Neural progenitor cell (in vitro differentiated cells): ENCODE measurements at regions not wholly inside any gene's neighbourhood (a gene's known extent, or its start where the extent isn't known, plus 50 kb on each side); places are given as distances from the start of the nearest gene placed in this dataset.

Experiments
- DNase-seq: peaks from one replicate; pipeline ENCODE4 v3.0.0-alpha.2; 2016; ENCODE audit warnings: low spot score
- H2AFZ ChIP-seq: fragments of 200-600 bp; sonication (generic); replicated peaks from 2 replicates; pipeline ENCODE4 v1.6.1; 2016; ENCODE audit warnings: antibody characterized with exemption
- H3F3A ChIP-seq: fragments of 200-600 bp; sonication (generic); 2 replicates; pipeline ENCODE4 v1.6.1; 2016; ENCODE audit warnings: antibody characterized with exemption, low read depth
- H3K27ac ChIP-seq: fragments of 200-600 bp; sonication (generic); 2 replicates; pipeline ENCODE4 v1.5.1; 2016; ENCODE audit warnings: mild to moderate bottlenecking
- H3K27me3 ChIP-seq: fragments of 200-600 bp; sonication (generic); 2 replicates; pipeline ENCODE4 v1.6.1; 2016; ENCODE audit warnings: mild to moderate bottlenecking, moderate library complexity
- H3K36me3 ChIP-seq: fragments of 200-600 bp; sonication (generic); 2 replicates; pipeline ENCODE4 v1.5.1; 2016
- H3K4me1 ChIP-seq: fragments of 200-600 bp; sonication (generic); 2 replicates; pipeline ENCODE4 v1.6.1; 2016; ENCODE audit warnings: mixed run types
- H3K4me2 ChIP-seq: fragments of 200-600 bp; sonication (generic); 2 replicates; pipeline ENCODE4 v1.6.1; 2016
- H3K4me3 ChIP-seq: fragments of 200-600 bp; sonication (generic); 2 replicates; pipeline ENCODE4 v1.5.1; 2016
- H3K79me2 ChIP-seq: fragments of 200-600 bp; sonication (generic); 2 replicates; pipeline ENCODE4 v1.6.1; 2016; ENCODE audit warnings: low read depth
- H3K9ac ChIP-seq: fragments of 200-600 bp; sonication (generic); 2 replicates; pipeline ENCODE4 v1.6.1; 2016
- H3K9me3 ChIP-seq: fragments of 200-600 bp; sonication (generic); 2 replicates; pipeline ENCODE4 v1.5.1; 2016; ENCODE audit warnings: low read depth
- H4K20me1 ChIP-seq: fragments of 200-600 bp; sonication (generic); 2 replicates; pipeline ENCODE4 v1.6.1; 2016; ENCODE audit warnings: low read depth
- H3K27ac Mint-ChIP-seq: 3 replicates; pipeline ENCODE4 v1.8.0; 2021; ENCODE audit warnings: mixed read lengths
- H3K27me3 Mint-ChIP-seq: 2 replicates; pipeline ENCODE4 v1.8.0; 2022; ENCODE audit warnings: low read depth, mild to moderate bottlenecking, inconsistent platforms, moderate library complexity, mixed read lengths; ENCODE audit not compliant: insufficient read depth
- H3K36me3 Mint-ChIP-seq: 3 replicates; pipeline ENCODE4 v1.8.0; 2021; ENCODE audit warnings: mixed read lengths
- H3K4me1 Mint-ChIP-seq: 3 replicates; pipeline ENCODE4 v1.8.0; 2021; ENCODE audit warnings: mixed read lengths
- H3K4me3 Mint-ChIP-seq: 3 replicates; pipeline ENCODE4 v1.8.0; 2021; ENCODE audit warnings: mild to moderate bottlenecking, moderate library complexity, mixed read lengths
- H3K9me3 Mint-ChIP-seq: 3 replicates; pipeline ENCODE4 v1.8.0; 2020; ENCODE audit warnings: mixed read lengths
- EZH2 ChIP-seq: fragments of 200-600 bp; sonication (generic); IDR thresholded peaks from 2 replicates; pipeline ENCODE4 v1.6.1; 2017; ENCODE audit warnings: antibody characterized with exemption, mild to moderate bottlenecking, moderate library complexity
- EZH2phosphoT487 ChIP-seq: fragments of 200-600 bp; sonication (generic); IDR thresholded peaks from 2 replicates; pipeline ENCODE4 v1.6.1; 2017; ENCODE audit warnings: antibody characterized with exemption
- TF ChIP-seq, protein P1 (sequence below): fragments of 200-600 bp; sonication (generic); IDR thresholded peaks from 2 replicates; pipeline ENCODE4 v1.5.1; 2017; ENCODE audit warnings: antibody characterized with exemption, mild to moderate bottlenecking

DNA sequence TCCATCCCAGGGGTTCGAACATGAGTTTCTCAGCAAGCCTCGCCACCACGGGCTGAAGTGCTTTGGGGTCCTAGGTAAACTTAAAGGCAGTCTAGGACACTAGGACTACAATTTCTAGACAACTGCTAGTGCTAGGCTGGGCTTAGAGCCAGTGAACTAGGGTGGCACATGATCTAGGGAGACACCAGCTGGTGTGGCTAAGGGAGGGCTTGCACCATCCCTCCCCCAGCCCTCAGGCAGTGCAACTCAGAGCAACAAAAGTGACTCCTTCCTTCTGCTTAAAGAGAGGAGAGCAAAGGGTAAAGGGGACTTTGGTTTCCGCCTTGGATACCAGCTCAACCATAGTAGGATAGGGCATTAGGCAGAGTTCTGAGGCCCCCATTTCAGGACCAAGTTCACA lies 162.5 kb upstream of the AFF2 start:
- Mint-ChIP-seq H3K4me3 (no peak overlapping the region), H3K27ac (no peak overlapping the region), H3K4me1 (no peaks in the 10 kb centered on the region), H3K27me3 (peaks cover 2% of the 10 kb centered on the region), H3K36me3 (no peaks in the 10 kb centered on the region), H3K9me3 (no peaks in the 10 kb centered on the region)
- Histone ChIP-seq H3K27me3 (no peaks in the 10 kb centered on the region), H3F3A (no peaks in the 10 kb centered on the region), H4K20me1 (no peaks in the 10 kb centered on the region), H3K4me1 (no peaks in the 10 kb centered on the region), H3K9me3 (no peaks in the 10 kb centered on the region), H3K36me3 (no peaks in the 10 kb centered on the region), H2AFZ (no peak overlapping the region), H3K4me3 (no peak overlapping the region), H3K4me2 (no peak overlapping the region), H3K27ac (no peak overlapping the region), H3K9ac (no peak overlapping the region), H3K79me2 (no peaks in the 10 kb centered on the region)
- TF ChIP-seq EZH2, result no peak
- no peak for TF ChIP-seq EZH2phosphoT487
- TF ChIP-seq, protein P1, sequence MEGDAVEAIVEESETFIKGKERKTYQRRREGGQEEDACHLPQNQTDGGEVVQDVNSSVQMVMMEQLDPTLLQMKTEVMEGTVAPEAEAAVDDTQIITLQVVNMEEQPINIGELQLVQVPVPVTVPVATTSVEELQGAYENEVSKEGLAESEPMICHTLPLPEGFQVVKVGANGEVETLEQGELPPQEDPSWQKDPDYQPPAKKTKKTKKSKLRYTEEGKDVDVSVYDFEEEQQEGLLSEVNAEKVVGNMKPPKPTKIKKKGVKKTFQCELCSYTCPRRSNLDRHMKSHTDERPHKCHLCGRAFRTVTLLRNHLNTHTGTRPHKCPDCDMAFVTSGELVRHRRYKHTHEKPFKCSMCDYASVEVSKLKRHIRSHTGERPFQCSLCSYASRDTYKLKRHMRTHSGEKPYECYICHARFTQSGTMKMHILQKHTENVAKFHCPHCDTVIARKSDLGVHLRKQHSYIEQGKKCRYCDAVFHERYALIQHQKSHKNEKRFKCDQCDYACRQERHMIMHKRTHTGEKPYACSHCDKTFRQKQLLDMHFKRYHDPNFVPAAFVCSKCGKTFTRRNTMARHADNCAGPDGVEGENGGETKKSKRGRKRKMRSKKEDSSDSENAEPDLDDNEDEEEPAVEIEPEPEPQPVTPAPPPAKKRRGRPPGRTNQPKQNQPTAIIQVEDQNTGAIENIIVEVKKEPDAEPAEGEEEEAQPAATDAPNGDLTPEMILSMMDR, result no peak
- DNase-seq, result no peak

DNA sequence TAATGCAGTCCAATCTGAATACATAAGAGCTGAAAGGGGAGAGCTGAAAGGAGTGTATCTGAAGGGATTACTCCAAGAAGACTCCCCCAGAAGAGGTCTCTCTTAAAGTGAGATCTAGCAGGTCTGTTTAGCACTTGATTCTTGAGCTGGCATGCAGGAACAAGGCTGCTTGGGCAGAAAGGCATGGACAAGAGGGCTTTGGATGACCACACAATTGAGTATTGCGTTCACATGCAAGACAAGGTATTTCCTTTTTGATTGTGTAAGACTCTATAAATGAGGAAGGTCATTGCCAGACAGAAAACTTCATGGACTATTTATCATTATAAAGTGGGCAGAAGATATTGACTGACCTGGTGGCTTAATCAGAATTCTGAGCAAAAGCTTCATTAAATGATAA lies 145.5 kb upstream of the AFF2 start:
- peaks cover 2% of the 10 kb centered on the region for H3K27me3 Mint-ChIP-seq
- Histone ChIP-seq H4K20me1 (no peaks in the 10 kb centered on the region), H3K27me3 (no peaks in the 10 kb centered on the region), H3F3A (no peaks in the 10 kb centered on the region), H3K4me3 (no peak overlapping the region), H3K4me1 (no peaks in the 10 kb centered on the region), H3K36me3 (no peaks in the 10 kb centered on the region), H3K79me2 (no peaks in the 10 kb centered on the region), H3K9me3 (no peaks in the 10 kb centered on the region), H3K9ac (no peak overlapping the region), H2AFZ (no peak overlapping the region), H3K27ac (no peak overlapping the region), H3K4me2 (no peak overlapping the region)
- no peaks in the 10 kb centered on the region for H3K4me1 Mint-ChIP-seq
- peaks cover 6% of the 10 kb centered on the region for H3K9me3 Mint-ChIP-seq
- no peak overlapping the region for H3K4me3 Mint-ChIP-seq
- H3K27ac Mint-ChIP-seq, result no peak overlapping the region
- DNase-seq, result no peak
- H3K36me3 Mint-ChIP-seq, result no peaks in the 10 kb centered on the region
- TF ChIP-seq, protein P1, result no peak
- no peak for TF ChIP-seq EZH2
- TF ChIP-seq EZH2phosphoT487, result no peak

DNA sequence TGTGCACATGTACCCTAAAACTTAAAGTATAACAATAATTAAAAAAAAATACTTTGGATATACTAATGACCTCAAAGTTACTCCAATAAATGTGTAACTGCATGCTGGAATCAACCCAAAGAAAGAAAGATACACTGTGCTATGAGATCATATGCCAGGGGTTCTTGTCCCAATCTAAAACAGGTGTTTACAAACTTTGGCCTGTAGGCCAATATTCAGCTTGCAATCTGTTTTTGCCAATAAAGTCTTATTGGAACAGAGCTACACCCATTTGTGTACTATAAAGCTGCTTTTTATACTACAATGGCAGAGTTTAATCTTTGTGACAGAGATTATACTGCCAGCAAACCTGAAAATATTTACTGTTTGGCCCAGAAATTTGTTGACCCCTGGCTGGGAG lies 138.8 kb upstream of the AFF2 start:
- TF ChIP-seq, protein P1, result no peak
- no peak for TF ChIP-seq EZH2phosphoT487
- no peak for TF ChIP-seq EZH2
- no peaks in the 10 kb centered on the region for H3K36me3 Mint-ChIP-seq
- no peaks in the 10 kb centered on the region for H3K9me3 Mint-ChIP-seq
- Histone ChIP-seq H3K79me2 (no peaks in the 10 kb centered on the region), H3K4me1 (no peaks in the 10 kb centered on the region), H3K36me3 (no peaks in the 10 kb centered on the region), H3K9me3 (no peaks in the 10 kb centered on the region), H3K4me2 (no peak overlapping the region), H4K20me1 (no peaks in the 10 kb centered on the region), H3K27ac (no peak overlapping the region), H2AFZ (no peak overlapping the region), H3F3A (no peaks in the 10 kb centered on the region), H3K27me3 (no peaks in the 10 kb centered on the region), H3K4me3 (no peak overlapping the region), H3K9ac (no peak overlapping the region)
- H3K27ac Mint-ChIP-seq, result no peak overlapping the region
- no peaks in the 10 kb centered on the region for H3K27me3 Mint-ChIP-seq
- DNase-seq, result no peak
- no peaks in the 10 kb centered on the region for H3K4me1 Mint-ChIP-seq
- H3K4me3 Mint-ChIP-seq, result no peak overlapping the region
